ENCODE measurements at regions not wholly inside any gene's neighbourhood (a gene's known extent, or its start where the extent isn't known, plus 50 kb on each side); places are given as distances from the start of the nearest gene placed in this dataset.

GRCh38 chr20:24236963-24237362 lies 232.5 kb upstream of the SYNDIG1 start:
- no peak overlapping the region for H3K4me3 ChIP-seq (ENCODE audit: low read depth, low read length)
- DNase-seq (ENCODE audit: low read depth): no peak
- TF ChIP-seq CTCF (IDR thresholded peaks at IDR 0.05; ENCODE audit: low read depth, low read length, missing control alignments): no peak

GRCh38 chr20:24236201-24236600 lies 233.2 kb upstream of the SYNDIG1 start:
- no peak for DNase-seq (ENCODE audit: low read depth)
- H3K4me3 ChIP-seq (ENCODE audit: low read depth, low read length): no peak overlapping the region
- TF ChIP-seq CTCF (IDR thresholded peaks at IDR 0.05; ENCODE audit: low read depth, low read length, missing control alignments): no peak

- no peak for DNase-seq (ENCODE audit: low read depth)
- no peak for TF ChIP-seq CTCF (IDR thresholded peaks at IDR 0.05; ENCODE audit: low read depth, low read length, missing control alignments)
- no peak overlapping the region for H3K4me3 ChIP-seq (ENCODE audit: low read depth, low read length)
These were observed 233.9 kb upstream of the SYNDIG1 start for GRCh38 chr20:24235296-24236175.

DNA sequence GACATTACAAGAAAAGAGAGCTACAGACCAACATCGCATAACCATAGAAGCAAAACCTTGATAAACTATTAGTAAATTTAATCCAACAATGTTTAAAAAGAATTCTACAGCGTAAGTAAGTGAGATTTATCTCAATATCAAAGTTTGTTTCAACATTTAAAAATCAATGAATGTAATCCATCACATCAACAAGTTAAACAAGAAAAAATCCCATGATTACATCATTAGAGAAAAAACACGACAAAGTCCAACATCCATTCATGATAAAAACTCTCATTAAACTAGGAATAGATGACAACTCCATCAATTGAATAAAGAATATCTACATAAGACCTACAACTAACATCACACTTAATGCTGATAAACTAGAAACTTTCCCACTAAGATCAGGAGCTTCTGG lies 239.0 kb upstream of the GGTLC1 start:
- DNase-seq (ENCODE audit: low read depth): no peak
- no peak for TF ChIP-seq CTCF (IDR thresholded peaks at IDR 0.05; ENCODE audit: low read depth, low read length, missing control alignments)
- H3K4me3 ChIP-seq (ENCODE audit: low read depth, low read length): no peak overlapping the region

GRCh38 chr20:24212494-24212893 lies 223.9 kb upstream of the GGTLC1 start:
- no peak for TF ChIP-seq CTCF (IDR thresholded peaks at IDR 0.05; ENCODE audit: low read depth, low read length, missing control alignments)
- no peak overlapping the region for H3K4me3 ChIP-seq (ENCODE audit: low read depth, low read length)
- DNase-seq (ENCODE audit: low read depth): no peak

- no peak for TF ChIP-seq CTCF (IDR thresholded peaks at IDR 0.05; ENCODE audit: low read depth, low read length, missing control alignments)
- DNase-seq (ENCODE audit: low read depth): no peak
- no peak overlapping the region for H3K4me3 ChIP-seq (ENCODE audit: low read depth, low read length)
These were observed 223.4 kb upstream of the GGTLC1 start for GRCh38 chr20:24211972-24212371.

DNA sequence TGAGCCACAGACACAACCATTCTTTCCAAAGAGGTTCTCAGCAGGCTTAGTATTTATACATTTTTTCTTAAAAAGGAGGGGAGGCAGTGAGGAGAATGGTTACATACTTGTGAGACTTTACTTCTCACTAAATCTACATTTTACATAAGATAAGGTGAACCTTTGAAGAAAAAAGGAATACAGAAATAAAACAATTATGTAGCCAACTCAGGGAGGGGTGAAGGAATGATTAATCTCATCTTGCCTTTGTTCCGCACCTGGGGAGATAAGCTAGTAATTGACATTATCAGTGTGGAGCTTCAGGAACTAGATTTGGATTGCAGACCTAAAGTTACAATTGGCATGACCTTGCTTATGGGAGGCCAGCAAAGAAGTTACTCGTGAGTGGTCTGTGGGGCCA lies 221.8 kb upstream of the GGTLC1 start:
- no peak overlapping the region for H3K4me3 ChIP-seq (ENCODE audit: low read depth, low read length)
- no peak for DNase-seq (ENCODE audit: low read depth)
- TF ChIP-seq CTCF (IDR thresholded peaks at IDR 0.05; ENCODE audit: low read depth, low read length, missing control alignments): no peak

All from GM12864 (cell line).